ENCODE measurements at regions not wholly inside any gene's neighbourhood (a gene's known extent, or its start where the extent isn't known, plus 50 kb on each side); places are given as distances from the start of the nearest gene placed in this dataset.

GRCh38 chrX:39551762-39552161, 546.0 kb downstream of the BCOR start:
- H3K9me3 ChIP-seq (ENCODE audit: insufficient read depth, low read length): no peaks in the 10 kb centered on the region
- H3K27me3 ChIP-seq (ENCODE audit: insufficient read depth, insufficient read length): no peaks in the 10 kb centered on the region
- H3K4me3 ChIP-seq (ENCODE audit: insufficient read length, low read depth): no peak overlapping the region
- TF ChIP-seq YY1 (IDR thresholded peaks at IDR 0.05; ENCODE audit: insufficient read depth, insufficient read length) (no peak), ZNF274 (IDR thresholded peaks at IDR 0.05; ENCODE audit: low read depth, low read length) (no peak), SUZ12 (IDR thresholded peaks at IDR 0.05; ENCODE audit: extremely low read depth, insufficient read depth, insufficient read length) (no peak)
- H3K9ac ChIP-seq (ENCODE audit: insufficient read length, low read depth): no peak overlapping the region
- DNase-seq (ENCODE audit: low read depth, low spot score): no peak
- peaks cover 3% of the 10 kb centered on the region for H3K4me1 ChIP-seq (ENCODE audit: insufficient read depth, insufficient read length)
- no peaks in the 10 kb centered on the region for H3K36me3 ChIP-seq (ENCODE audit: insufficient read depth, insufficient read length, low read length)

- no peaks in the 10 kb centered on the region for H3K27me3 ChIP-seq (ENCODE audit: insufficient read depth, insufficient read length)
- DNase-seq (ENCODE audit: low read depth, low spot score): no peak
- peaks cover 3% of the 10 kb centered on the region for H3K4me1 ChIP-seq (ENCODE audit: insufficient read depth, insufficient read length)
- no peak overlapping the region for H3K9ac ChIP-seq (ENCODE audit: insufficient read length, low read depth)
- TF ChIP-seq ZNF274 (IDR thresholded peaks at IDR 0.05; ENCODE audit: low read depth, low read length): no peak
- TF ChIP-seq YY1 (IDR thresholded peaks at IDR 0.05; ENCODE audit: insufficient read depth, insufficient read length): no peak
- no peak for TF ChIP-seq SUZ12 (IDR thresholded peaks at IDR 0.05; ENCODE audit: extremely low read depth, insufficient read depth, insufficient read length)
- H3K9me3 ChIP-seq (ENCODE audit: insufficient read depth, low read length): no peaks in the 10 kb centered on the region
- H3K4me3 ChIP-seq (ENCODE audit: insufficient read length, low read depth): no peak overlapping the region
- H3K36me3 ChIP-seq (ENCODE audit: insufficient read depth, insufficient read length, low read length): no peaks in the 10 kb centered on the region
These were observed 542.3 kb downstream of the BCOR start for GRCh38 chrX:39555431-39555830.

GRCh38 chrX:39556056-39556455, 541.7 kb downstream of the BCOR start:
- DNase-seq (ENCODE audit: low read depth, low spot score): no peak
- Histone ChIP-seq H3K9me3 (ENCODE audit: insufficient read depth, low read length) (no peaks in the 10 kb centered on the region), H3K27me3 (ENCODE audit: insufficient read depth, insufficient read length) (no peaks in the 10 kb centered on the region), H3K9ac (ENCODE audit: insufficient read length, low read depth) (no peak overlapping the region), H3K4me1 (ENCODE audit: insufficient read depth, insufficient read length) (no peaks in the 10 kb centered on the region), H3K36me3 (ENCODE audit: insufficient read depth, insufficient read length, low read length) (no peaks in the 10 kb centered on the region), H3K4me3 (ENCODE audit: insufficient read length, low read depth) (no peak overlapping the region)
- no peak for TF ChIP-seq YY1 (IDR thresholded peaks at IDR 0.05; ENCODE audit: insufficient read depth, insufficient read length)
- no peak for TF ChIP-seq SUZ12 (IDR thresholded peaks at IDR 0.05; ENCODE audit: extremely low read depth, insufficient read depth, insufficient read length)
- TF ChIP-seq ZNF274 (IDR thresholded peaks at IDR 0.05; ENCODE audit: low read depth, low read length): no peak

- no peaks in the 10 kb centered on the region for H3K36me3 ChIP-seq (ENCODE audit: insufficient read depth, insufficient read length, low read length)
- H3K4me1 ChIP-seq (ENCODE audit: insufficient read depth, insufficient read length): no peaks in the 10 kb centered on the region
- H3K9ac ChIP-seq (ENCODE audit: insufficient read length, low read depth): no peak overlapping the region
- TF ChIP-seq YY1 (IDR thresholded peaks at IDR 0.05; ENCODE audit: insufficient read depth, insufficient read length) (no peak), ZNF274 (IDR thresholded peaks at IDR 0.05; ENCODE audit: low read depth, low read length) (no peak), SUZ12 (IDR thresholded peaks at IDR 0.05; ENCODE audit: extremely low read depth, insufficient read depth, insufficient read length) (no peak)
- no peak overlapping the region for H3K4me3 ChIP-seq (ENCODE audit: insufficient read length, low read depth)
- DNase-seq (ENCODE audit: low read depth, low spot score): no peak
- H3K27me3 ChIP-seq (ENCODE audit: insufficient read depth, insufficient read length): no peaks in the 10 kb centered on the region
- peaks cover 8% of the 10 kb centered on the region; the same call in 1 of the 2 replicates for H3K9me3 ChIP-seq (ENCODE audit: insufficient read depth, low read length)
These were observed 538.5 kb downstream of the BCOR start for GRCh38 chrX:39559229-39559628.

- Histone ChIP-seq H3K9ac (ENCODE audit: insufficient read length, low read depth) (no peak overlapping the region), H3K9me3 (ENCODE audit: insufficient read depth, low read length) (peaks cover 8% of the 10 kb centered on the region; the same call in 1 of the 2 replicates), H3K4me3 (ENCODE audit: insufficient read length, low read depth) (no peak overlapping the region), H3K36me3 (ENCODE audit: insufficient read depth, insufficient read length, low read length) (no peaks in the 10 kb centered on the region), H3K4me1 (ENCODE audit: insufficient read depth, insufficient read length) (no peaks in the 10 kb centered on the region), H3K27me3 (ENCODE audit: insufficient read depth, insufficient read length) (no peaks in the 10 kb centered on the region)
- DNase-seq (ENCODE audit: low read depth, low spot score): no peak
- TF ChIP-seq ZNF274 (IDR thresholded peaks at IDR 0.05; ENCODE audit: low read depth, low read length): no peak
- no peak for TF ChIP-seq YY1 (IDR thresholded peaks at IDR 0.05; ENCODE audit: insufficient read depth, insufficient read length)
- no peak for TF ChIP-seq SUZ12 (IDR thresholded peaks at IDR 0.05; ENCODE audit: extremely low read depth, insufficient read depth, insufficient read length)
These were observed 537.5 kb downstream of the BCOR start for GRCh38 chrX:39560271-39560670.

- Histone ChIP-seq H3K27me3 (ENCODE audit: insufficient read depth, insufficient read length) (no peaks in the 10 kb centered on the region), H3K36me3 (ENCODE audit: insufficient read depth, insufficient read length, low read length) (no peaks in the 10 kb centered on the region), H3K4me1 (ENCODE audit: insufficient read depth, insufficient read length) (no peaks in the 10 kb centered on the region), H3K9me3 (ENCODE audit: insufficient read depth, low read length) (peaks cover 8% of the 10 kb centered on the region; the same call in 1 of the 2 replicates), H3K9ac (ENCODE audit: insufficient read length, low read depth) (no peak overlapping the region), H3K4me3 (ENCODE audit: insufficient read length, low read depth) (no peak overlapping the region)
- no peak for DNase-seq (ENCODE audit: low read depth, low spot score)
- no peak for TF ChIP-seq ZNF274 (IDR thresholded peaks at IDR 0.05; ENCODE audit: low read depth, low read length)
- no peak for TF ChIP-seq SUZ12 (IDR thresholded peaks at IDR 0.05; ENCODE audit: extremely low read depth, insufficient read depth, insufficient read length)
- no peak for TF ChIP-seq YY1 (IDR thresholded peaks at IDR 0.05; ENCODE audit: insufficient read depth, insufficient read length)
These were observed 534.6 kb downstream of the BCOR start for GRCh38 chrX:39563178-39563577.

- Histone ChIP-seq H3K36me3 (ENCODE audit: insufficient read depth, insufficient read length, low read length) (no peaks in the 10 kb centered on the region), H3K4me1 (ENCODE audit: insufficient read depth, insufficient read length) (no peaks in the 10 kb centered on the region), H3K9me3 (ENCODE audit: insufficient read depth, low read length) (peaks cover 8% of the 10 kb centered on the region; the same call in 1 of the 2 replicates), H3K9ac (ENCODE audit: insufficient read length, low read depth) (no peak overlapping the region), H3K4me3 (ENCODE audit: insufficient read length, low read depth) (no peak overlapping the region), H3K27me3 (ENCODE audit: insufficient read depth, insufficient read length) (no peaks in the 10 kb centered on the region)
- TF ChIP-seq ZNF274 (IDR thresholded peaks at IDR 0.05; ENCODE audit: low read depth, low read length) (no peak), SUZ12 (IDR thresholded peaks at IDR 0.05; ENCODE audit: extremely low read depth, insufficient read depth, insufficient read length) (no peak), YY1 (IDR thresholded peaks at IDR 0.05; ENCODE audit: insufficient read depth, insufficient read length) (no peak)
- no peak for DNase-seq (ENCODE audit: low read depth, low spot score)
These were observed 533.0 kb downstream of the BCOR start for GRCh38 chrX:39564751-39565150.

Measured in NT2/D1 (cell line).